Panc1 (cell line): ENCODE measurements at regions not wholly inside any gene's neighbourhood (a gene's known extent, or its start where the extent isn't known, plus 50 kb on each side); places are given as distances from the start of the nearest gene placed in this dataset.

Source experiments
- ATAC-seq: fragments of 200-7000 bp; cut with Tn5 transposase; 2 replicates; pipeline ENCODE4 v1.9.1; 2020; ENCODE audit warnings: mild to moderate bottlenecking, moderate library complexity
- BruUV-seq: library from RNA; stranded (reverse); fragments of 400-500 nt; replicated peaks from 2 replicates; lab custom pipeline; 2021; lab: Mats Ljungman, UMichigan
- CTCF ChIA-PET: fragments of 300-600 bp; sonication (Branson Sonifier 250); formaldehyde crosslinking; loops from one replicate; lab custom pipeline; 2022; ENCODE audit warnings: antibody characterized with exemption; lab: Charles Lee
- POLR2A ChIA-PET: fragments of 300-600 bp; sonication (Branson Sonifier 250); formaldehyde crosslinking; loops from one replicate; lab custom pipeline; 2022; ENCODE audit warnings: antibody characterized with exemption; lab: Charles Lee
- DNase-seq: peaks from one replicate; pipeline ENCODE4 v3.0.0-alpha.2; 2010; ENCODE audit warnings: low read depth, low spot score
- H3K27ac ChIP-seq: 2 replicates; pipeline ENCODE4 v1.5.1; 2011; ENCODE audit warnings: mild to moderate bottlenecking, low read length, inconsistent platforms
- H3K27me3 ChIP-seq: fragments of 200-500 bp; sonication (Bioruptor generic); 2 replicates; pipeline ENCODE4 v1.6.0; 2014; ENCODE audit warnings: low read length, inconsistent platforms; ENCODE audit not compliant: control insufficient read depth, insufficient read depth
- H3K36me3 ChIP-seq: fragments of 200-500 bp; sonication (Bioruptor generic); 2 replicates; pipeline ENCODE4 v1.5.1; 2014; ENCODE audit warnings: inconsistent platforms, mild to moderate bottlenecking, low read length, moderate library complexity; ENCODE audit not compliant: control insufficient read depth, insufficient read depth
- H3K4me1 ChIP-seq: 2 replicates; pipeline ENCODE4 v1.5.1; 2011; ENCODE audit warnings: inconsistent platforms, mild to moderate bottlenecking, low read length, moderate library complexity; ENCODE audit not compliant: control insufficient read depth, insufficient read depth
- H3K4me3 ChIP-seq, 2 experiments: 2 replicates each; pipeline ENCODE4 v1.5.1; 2011 to 2012; ENCODE audit warnings: low read depth in 2 of 2, low read length in 2 of 2, mild to moderate bottlenecking in 2 of 2, inconsistent platforms in 1 of 2, moderate library complexity in 1 of 2
- H3K9me3 ChIP-seq: fragments of 200-500 bp; sonication (Bioruptor generic); 2 replicates; pipeline ENCODE4 v1.5.1; 2014; ENCODE audit warnings: low read depth, mild to moderate bottlenecking, inconsistent platforms, low read length, moderate library complexity; ENCODE audit not compliant: control insufficient read depth, insufficient read depth
- CTCF ChIP-seq: fragments of 450-650 bp; IDR thresholded peaks from 2 replicates; pipeline ENCODE4 v1.5.1; 2017; ENCODE audit warnings: mild to moderate bottlenecking
- POLR2AphosphoS5 ChIP-seq: IDR thresholded peaks from 2 replicates; pipeline ENCODE4 v1.6.1; 2012; ENCODE audit warnings: mild to moderate bottlenecking, low read depth, low read length, moderate library complexity
- REST ChIP-seq, 2 experiments: IDR thresholded peaks; 2 replicates each; pipeline ENCODE4 v1.6.1; 2011 to 2012; ENCODE audit warnings: low read depth in 2 of 2, control low read depth in 1 of 2, low read length in 1 of 2, mild to moderate bottlenecking in 1 of 2, moderate library complexity in 1 of 2; ENCODE audit not compliant: insufficient read depth in 1 of 2
- SIN3A ChIP-seq: IDR thresholded peaks from 2 replicates; pipeline ENCODE4 v1.6.1; 2012; ENCODE audit warnings: low read depth, mild to moderate bottlenecking, low read length, moderate library complexity, borderline replicate concordance; ENCODE audit not compliant: insufficient read depth
- TCF7L2 ChIP-seq: IDR thresholded peaks from 2 replicates; pipeline ENCODE4 v1.6.1; 2011; ENCODE audit warnings: mild to moderate bottlenecking, low read depth, low read length, inconsistent platforms
- in situ Hi-C: cut with HindIII; loops from 2 replicates; pipeline ENCODE4 v1.10.0; 2016; ENCODE audit warnings: low sequenced_read_pairs, low pct_unique_long_range_greater_than_20kb
- intact Hi-C: fragments of 100-400 bp; cut with micrococcal nuclease; formaldehyde crosslinking; loops from one replicate; pipeline ENCODE4 v1.10.0; 2022; ENCODE audit not compliant: unreplicated experiment

DNA sequence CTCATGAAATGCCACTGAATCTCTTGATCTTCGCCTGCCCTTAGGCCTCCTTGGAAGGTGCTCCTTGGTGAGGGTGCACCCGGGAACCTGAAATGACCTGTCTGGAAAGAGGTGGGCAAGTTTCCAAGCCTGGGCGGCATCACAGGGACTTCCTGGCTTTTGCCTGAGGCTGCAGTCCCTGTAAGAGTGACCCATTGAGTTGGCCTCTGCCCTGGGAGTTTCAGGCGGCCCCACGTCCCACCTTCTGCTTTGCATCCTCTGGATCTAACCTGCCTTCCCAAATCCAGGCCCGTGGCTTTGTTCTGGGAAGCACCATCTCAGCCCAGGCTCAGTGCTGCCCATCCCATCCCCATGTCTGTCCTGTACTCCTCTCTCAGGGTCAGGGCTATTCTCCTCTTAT lies 356.4 kb downstream of the RPS24 start:
- POLR2A ChIA-PET: no interaction called here
- no peak overlapping the region for H3K27ac ChIP-seq
- H3K27me3 ChIP-seq: peaks cover 29% of the 10 kb centered on the region
- H3K4me1 ChIP-seq: no peaks in the 10 kb centered on the region
- ATAC-seq (no peak), DNase-seq (no peak)
- CTCF ChIA-PET: no interaction called here
- intact Hi-C loops (no loop called here), in situ Hi-C loops (no loop called here)
- H3K9me3 ChIP-seq: no peaks in the 10 kb centered on the region
- H3K4me3 ChIP-seq: no peak overlapping the region
- BruUV-seq: no TSS peak
- no peaks in the 10 kb centered on the region for H3K36me3 ChIP-seq
- TF ChIP-seq SIN3A (no peak), TCF7L2 (no peak), POLR2AphosphoS5 (no peak), REST (IDR thresholded peaks at IDR 0.05; ENCODE audit: insufficient read depth in 1 of 2, low read depth in 2 of 2, low read length in 1 of 2) (no peak), CTCF (no peak)

DNA sequence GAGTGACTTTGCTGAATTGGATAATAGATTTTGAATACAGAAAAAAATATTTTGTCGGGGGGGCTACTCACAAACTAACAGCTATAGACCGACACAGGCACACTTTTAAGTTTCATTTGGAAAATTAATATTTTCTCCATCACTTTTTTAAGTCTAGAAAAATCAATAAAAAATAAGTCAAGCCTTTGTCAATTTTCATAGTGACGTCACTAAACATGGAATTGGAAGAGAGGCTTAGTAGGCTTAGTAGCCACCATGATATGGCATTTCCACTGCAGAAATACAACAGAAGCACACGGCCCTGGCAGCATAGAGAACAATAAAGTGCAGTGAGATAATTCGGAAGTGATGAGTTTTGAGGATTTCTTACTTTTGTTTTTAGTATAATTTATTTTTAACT lies 357.2 kb downstream of the RPS24 start:
- intact Hi-C loops (no loop called here), in situ Hi-C loops (no loop called here)
- no peak overlapping the region for H3K4me3 ChIP-seq
- H3K36me3 ChIP-seq: no peaks in the 10 kb centered on the region
- no peaks in the 10 kb centered on the region for H3K4me1 ChIP-seq
- no peak overlapping the region for H3K27ac ChIP-seq
- BruUV-seq: no TSS peak
- H3K9me3 ChIP-seq: no peaks in the 10 kb centered on the region
- no peak for ATAC-seq
- ChIA-PET POLR2A (no interaction called here), CTCF (no interaction called here)
- DNase-seq: no peak
- peaks cover 26% of the 10 kb centered on the region for H3K27me3 ChIP-seq
- TF ChIP-seq POLR2AphosphoS5: no peak
- TF ChIP-seq SIN3A: no peak
- no peak for TF ChIP-seq REST (IDR thresholded peaks at IDR 0.05; ENCODE audit: insufficient read depth in 1 of 2, low read depth in 2 of 2, low read length in 1 of 2)
- TF ChIP-seq TCF7L2: no peak
- no peak for TF ChIP-seq CTCF
